HepG2 (cell line): ENCODE measurements at regions not wholly inside any gene's neighbourhood (a gene's known extent, or its start where the extent isn't known, plus 50 kb on each side); places are given as distances from the start of the nearest gene placed in this dataset.

Experiments
- ATAC-seq: fragments of 200-7000 bp; cut with Tn5 transposase; 3 replicates; pipeline ENCODE4 v1.9.1; 2020; ENCODE audit warnings: mild to moderate bottlenecking, moderate library complexity
- BruUV-seq: library from RNA; stranded (reverse); fragments of 400-500 nt; replicated peaks from 2 replicates; lab custom pipeline; 2021; lab: Mats Ljungman, UMichigan
- CTCF ChIA-PET: fragments of 300-600 bp; formaldehyde crosslinking; extraction: SDS; loops from one replicate; lab custom pipeline; 2021; ENCODE audit warnings: low total read pairs, inconsistent platforms, low intra/inter-chr PET ratio; lab: Yijun Ruan, JAX
- POLR2A ChIA-PET: fragments of 350-600 bp; sonication (Branson Sonifier 250); formaldehyde crosslinking; loops from one replicate; lab custom pipeline; 2020; ENCODE audit warnings: antibody characterized with exemption, inconsistent platforms; lab: Yijun Ruan, JAX
- DNase-seq: peaks from one replicate; pipeline ENCODE4 v3.0.0-alpha.2; 2015; ENCODE audit warnings: low spot score
- FAIRE-seq: peaks from 3 replicates; lab custom pipeline; 2011; peaks lifted over from hg19 to GRCh38; lab: Jason Lieb, UNC
- H2AFZ ChIP-seq: one replicate; pipeline ENCODE4 v1.6.1; 2011; ENCODE audit warnings: low read length, inconsistent platforms
- H3K27ac ChIP-seq: fragments of 300-600 bp; 3 replicates; pipeline ENCODE4 v1.8.0; 2011; ENCODE audit warnings: mixed run types, mild to moderate bottlenecking, mixed read lengths, low read length, inconsistent platforms; ENCODE audit not compliant: insufficient read depth; ENCODE audit errors: extremely low read length
- H3K27me3 ChIP-seq, 2 experiments: fragments of 200-600 bp in 1 of 2; 2 replicates in 1 of 2; 3 replicates in 1 of 2; pipeline versions ENCODE4 v1.6.0 to v1.8.0; 2011; ENCODE audit warnings: low read length in 2 of 2, mild to moderate bottlenecking in 2 of 2, moderate library complexity in 2 of 2, inconsistent platforms in 1 of 2; ENCODE audit not compliant: insufficient read depth in 2 of 2, control insufficient read depth in 1 of 2
- H3K36me3 ChIP-seq, 2 experiments: fragments of 200-600 bp in 1 of 2; replicated peaks in 1 of 2; 2 replicates in 1 of 2; 3 replicates in 1 of 2; pipeline versions ENCODE4 v1.5.1 to v1.8.0; 2011; ENCODE audit warnings: low read length in 2 of 2, inconsistent platforms in 1 of 2; ENCODE audit not compliant: insufficient read depth in 2 of 2, control insufficient read depth in 1 of 2
- H3K4me1 ChIP-seq: 2 replicates; pipeline ENCODE4 v1.5.1; 2012; ENCODE audit warnings: low read length, inconsistent platforms; ENCODE audit not compliant: insufficient read depth
- H3K4me2 ChIP-seq: 2 replicates; pipeline ENCODE4 v1.6.0; 2011; ENCODE audit warnings: low read depth, low read length, inconsistent platforms
- H3K4me3 ChIP-seq, 3 experiments: fragments of 200-600 bp in 1 of 3; sonication (generic), shearing (Covaris generic) in 1 of 3; replicated peaks in 1 of 3; 2 replicates each; pipeline ENCODE4 v1.5.1; 2011 to 2016; ENCODE audit warnings: low read length in 3 of 3, inconsistent platforms in 2 of 3, low read depth in 2 of 3, mild to moderate bottlenecking in 2 of 3, control low read depth in 1 of 3, mixed read lengths in 1 of 3; ENCODE audit not compliant: insufficient read depth in 1 of 3
- H3K79me2 ChIP-seq: one replicate; pipeline ENCODE4 v1.6.1; 2011; ENCODE audit warnings: low read length, inconsistent platforms; ENCODE audit not compliant: insufficient read depth
- H3K9ac ChIP-seq: 2 replicates; pipeline ENCODE4 v1.6.0; 2011; ENCODE audit warnings: mild to moderate bottlenecking, low read depth, low read length, inconsistent platforms; ENCODE audit not compliant: insufficient read depth
- H3K9me3 ChIP-seq: 2 replicates; pipeline ENCODE4 v1.5.1; 2012; ENCODE audit warnings: mild to moderate bottlenecking, low read length
- H4K20me1 ChIP-seq: 2 replicates; pipeline ENCODE4 v1.6.0; 2011; ENCODE audit warnings: inconsistent platforms, mild to moderate bottlenecking, low read length, moderate library complexity; ENCODE audit not compliant: insufficient read depth
- MAFF ChIP-seq: IDR thresholded peaks from 2 replicates; pipeline ENCODE4 v1.6.1; 2011; ENCODE audit warnings: low read depth, low read length, improper control_type of control experiment
- MAFK ChIP-seq, 2 experiments: IDR thresholded peaks in 1 of 2; conservative IDR thresholded peaks in 1 of 2; 2 replicates each; pipeline ENCODE4 v1.6.1; 2011; ENCODE audit warnings: improper control_type of control experiment in 2 of 2, low read length in 2 of 2
- MYNN ChIP-seq: sonication (generic); formaldehyde crosslinking; IDR thresholded peaks from 2 replicates; pipeline ENCODE4 v1.4.0; 2020; ENCODE audit warnings: mild to moderate bottlenecking, low read depth, missing genetic modification reagents
- NBN ChIP-seq: fragments of 450-650 bp; conservative IDR thresholded peaks from 2 replicates; pipeline ENCODE4 v1.6.1; 2017
- RFX3 ChIP-seq: IDR thresholded peaks from 2 replicates; pipeline ENCODE4 v1.6.1; 2016; ENCODE audit warnings: missing biosample characterization, missing genetic modification reagents
- SIX4 ChIP-seq: sonication (generic); formaldehyde crosslinking; IDR thresholded peaks from 2 replicates; pipeline ENCODE4 v1.4.0; 2020; ENCODE audit warnings: missing genetic modification reagents
- THAP11 ChIP-seq: IDR thresholded peaks from 2 replicates; pipeline ENCODE4 v1.6.1; 2016; ENCODE audit warnings: missing biosample characterization, missing genetic modification reagents
- ZNF572 ChIP-seq: sonication (generic); formaldehyde crosslinking; IDR thresholded peaks from 2 replicates; pipeline ENCODE4 v1.5.1; 2020; ENCODE audit warnings: mild to moderate bottlenecking, missing genetic modification reagents
- ZNF746 ChIP-seq: sonication (generic); formaldehyde crosslinking; IDR thresholded peaks from 2 replicates; pipeline ENCODE4 v1.8.0; 2022; ENCODE audit warnings: mild to moderate bottlenecking, missing genetic modification reagents
- WGBS: methylation state at CpG from one replicate; pipeline ENCODE4 v1.1.6; 2017; ENCODE audit warnings: low lambda C conversion rate; 5-methylcytosine and 5-hydroxymethylcytosine counted together
- in situ Hi-C: cut with HindIII; loops from 2 replicates; pipeline ENCODE4 v1.10.0; 2017; ENCODE audit warnings: low pct_unique_long_range_greater_than_20kb; ENCODE audit not compliant: extremely low pct_ligation_motif_present
- intact Hi-C: fragments of 100-400 bp; cut with micrococcal nuclease; formaldehyde crosslinking; loops from one replicate; pipeline ENCODE4 v1.10.0; 2022; ENCODE audit not compliant: unreplicated experiment

- DNase-seq = no peak
- H3K36me3 ChIP-seq = no peaks in the 10 kb centered on the region
- no peak overlapping the region for H3K4me2 ChIP-seq
- peak; percentile 55 for TF ChIP-seq MAFF
- no peak for TF ChIP-seq ZNF746
- TF ChIP-seq THAP11 (CRISPR knock-in tag) = no peak
- peak; percentile 70 to 81 for TF ChIP-seq MAFK (conservative IDR thresholded peaks at IDR 0.05 in 1 of 2, IDR thresholded peaks at IDR 0.05 in 1 of 2; ENCODE audit: low read length in 2 of 2)
- TF ChIP-seq, all 625 proteins: peak for 2
- in situ Hi-C loops (no loop called here), intact Hi-C loops (no loop called here)
- no peak for ATAC-seq
- WGBS = 63% methylated on average over 7 of the region's 7 CpGs
- CTCF ChIA-PET = no interaction called here
- H2AFZ ChIP-seq = no peak overlapping the region
- H3K79me2 ChIP-seq = no peaks in the 10 kb centered on the region
- BruUV-seq = no TSS peak
- H3K9me3 ChIP-seq = no peaks in the 10 kb centered on the region
- no peaks in the 10 kb centered on the region for H4K20me1 ChIP-seq
- POLR2A ChIA-PET = no interaction called here
- no peaks in the 10 kb centered on the region; a peak in 1 of 5 replicates for H3K27me3 ChIP-seq
- no peak overlapping the region for H3K4me3 ChIP-seq
- no peaks in the 10 kb centered on the region for H3K4me1 ChIP-seq
- H3K27ac ChIP-seq = no peak overlapping the region
- no peak overlapping the region for H3K9ac ChIP-seq
- no peak for FAIRE-seq
These were observed 58.3 kb upstream of the NOCT start for GRCh38 chr4:138957302-138957701.

- TF ChIP-seq NBN (no peak), MYNN (CRISPR knock-in tag) (no peak), SIX4 (CRISPR knock-in tag) (no peak), ZNF572 (no peak), RFX3 (CRISPR knock-in tag) (no peak)
- no TSS peak for BruUV-seq
- H3K4me2 ChIP-seq = no peak overlapping the region
These were observed 61.2 kb upstream of the NOCT start for GRCh38 chr4:138954428-138954827.

More at GRCh38 chr4:138954428-138954827, 61.2 kb upstream of the NOCT start:
- Histone ChIP-seq H3K9ac (no peak overlapping the region), H3K4me1 (no peaks in the 10 kb centered on the region), H3K4me3 (no peak overlapping the region), H2AFZ (no peak overlapping the region), H3K27ac (no peak overlapping the region), H4K20me1 (no peaks in the 10 kb centered on the region), H3K9me3 (no peaks in the 10 kb centered on the region), H3K36me3 (no peaks in the 10 kb centered on the region), H3K27me3 (no peaks in the 10 kb centered on the region; a peak in 1 of 5 replicates), H3K79me2 (no peaks in the 10 kb centered on the region)
- ChIA-PET CTCF (no interaction called here), POLR2A (no interaction called here)
- DNase-seq = no peak
- in situ Hi-C loops (no loop called here), intact Hi-C loops (no loop called here)
- 94% methylated on average over 2 of the region's 2 CpGs for WGBS
- no peak for ATAC-seq
- FAIRE-seq = no peak
